ENCODE measurements at regions not wholly inside any gene's neighbourhood (a gene's known extent, or its start where the extent isn't known, plus 50 kb on each side); places are given as distances from the start of the nearest gene placed in this dataset.

DNA sequence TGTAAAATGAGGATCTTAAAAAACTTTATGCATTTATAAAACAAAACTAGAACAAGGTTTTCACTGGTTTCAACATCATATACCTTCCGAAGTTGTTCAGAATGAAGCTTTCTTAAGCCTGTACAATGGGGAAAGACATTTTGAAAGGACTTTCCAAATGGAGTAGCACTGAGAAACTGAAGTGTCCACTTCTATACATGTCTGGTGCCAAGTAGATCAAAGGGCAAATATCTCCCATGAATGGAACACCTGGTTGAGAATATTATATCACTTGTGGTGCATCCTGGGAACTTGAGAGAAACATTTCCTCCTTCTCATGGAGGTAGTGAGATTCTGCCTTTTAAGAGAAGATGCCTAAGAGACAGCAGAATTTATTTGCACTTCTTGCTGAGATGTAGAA is 182.1 kb upstream of the ACTBL2 start:
- H3K36me3 ChIP-seq (ENCODE audit: insufficient read depth, low read length), result no peaks in the 10 kb centered on the region
- no peak overlapping the region for H2AFZ ChIP-seq (ENCODE audit: low read depth, low read length)
- peaks cover 20% of the 10 kb centered on the region for H3K4me1 ChIP-seq (ENCODE audit: insufficient read depth, low read length)
- no peaks in the 10 kb centered on the region for H3K27me3 ChIP-seq (ENCODE audit: insufficient read depth, low read length)
- no peak overlapping the region for H3K4me3 ChIP-seq (ENCODE audit: low read length)
- H3K9me3 ChIP-seq (ENCODE audit: low read length), result no peaks in the 10 kb centered on the region

DNA sequence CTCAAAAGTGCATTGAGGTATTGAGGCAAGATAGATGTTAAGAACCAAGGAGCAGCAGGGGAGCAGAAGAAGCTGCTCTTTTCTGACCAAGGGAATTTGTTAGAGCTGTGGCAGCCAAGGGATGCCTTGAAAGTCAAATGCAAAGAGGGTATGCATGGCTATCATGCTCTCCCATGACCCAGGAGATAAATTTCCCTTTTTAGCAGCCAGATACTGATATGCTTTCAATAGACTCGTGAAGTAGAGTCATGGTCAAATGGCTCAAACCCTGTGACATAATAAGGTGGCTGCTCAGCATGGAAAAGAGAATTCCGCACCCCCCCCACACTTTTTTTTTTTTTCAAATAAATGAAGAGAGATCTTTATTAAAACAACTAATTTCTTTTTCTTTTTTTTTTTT is 180.9 kb upstream of the ACTBL2 start:
- Histone ChIP-seq H3K27me3 (ENCODE audit: insufficient read depth, low read length) (no peaks in the 10 kb centered on the region), H3K4me3 (ENCODE audit: low read length) (no peak overlapping the region), H3K4me1 (ENCODE audit: insufficient read depth, low read length) (peaks cover 26% of the 10 kb centered on the region), H3K36me3 (ENCODE audit: insufficient read depth, low read length) (no peaks in the 10 kb centered on the region), H2AFZ (ENCODE audit: low read depth, low read length) (no peak overlapping the region), H3K9me3 (ENCODE audit: low read length) (no peaks in the 10 kb centered on the region)

DNA sequence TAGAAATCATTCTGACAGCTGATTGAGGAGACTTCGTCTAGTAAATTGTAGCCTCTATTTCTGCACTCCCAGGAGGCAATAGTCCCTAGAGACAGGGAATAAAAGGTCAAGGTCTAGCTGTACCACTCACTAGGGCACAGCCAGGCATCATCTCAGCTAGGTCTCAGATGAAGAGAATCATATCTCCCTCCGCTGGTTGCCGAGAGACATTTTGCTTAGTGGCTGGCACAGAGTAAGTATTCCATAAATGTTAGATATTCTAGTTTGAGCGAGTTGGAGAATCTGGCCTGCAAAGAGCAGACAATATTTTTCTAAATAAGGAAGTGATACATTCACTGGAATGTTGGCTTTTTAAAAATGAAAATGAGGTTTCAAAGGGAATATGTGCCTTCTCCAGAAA is 180.4 kb upstream of the ACTBL2 start:
- Histone ChIP-seq H3K27me3 (ENCODE audit: insufficient read depth, low read length) (no peaks in the 10 kb centered on the region), H3K9me3 (ENCODE audit: low read length) (no peaks in the 10 kb centered on the region), H3K4me1 (ENCODE audit: insufficient read depth, low read length) (peaks cover 31% of the 10 kb centered on the region), H2AFZ (ENCODE audit: low read depth, low read length) (no peak overlapping the region), H3K4me3 (ENCODE audit: low read length) (no peak overlapping the region), H3K36me3 (ENCODE audit: insufficient read depth, low read length) (no peaks in the 10 kb centered on the region)

DNA sequence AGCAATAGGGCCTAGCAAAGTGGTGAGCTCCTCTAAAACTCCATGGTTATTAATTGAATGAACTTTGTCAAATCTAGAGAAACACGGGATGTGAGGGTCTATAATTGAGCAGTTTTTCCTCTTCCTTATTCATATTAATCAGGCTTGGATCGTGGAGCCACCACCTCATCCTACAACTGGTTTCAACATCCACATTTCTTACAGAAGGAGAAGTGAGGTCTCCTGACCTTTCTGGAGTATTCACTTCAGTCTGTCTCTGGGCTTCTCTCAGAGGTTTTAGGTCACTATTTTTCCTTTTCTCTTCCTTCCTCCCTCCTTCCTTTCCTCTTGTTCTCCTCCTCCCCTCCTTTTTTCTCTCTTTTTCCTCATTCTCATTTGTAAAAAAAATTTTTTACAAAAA is 177.3 kb upstream of the ACTBL2 start:
- H3K36me3 ChIP-seq (ENCODE audit: insufficient read depth, low read length), result no peaks in the 10 kb centered on the region

DNA sequence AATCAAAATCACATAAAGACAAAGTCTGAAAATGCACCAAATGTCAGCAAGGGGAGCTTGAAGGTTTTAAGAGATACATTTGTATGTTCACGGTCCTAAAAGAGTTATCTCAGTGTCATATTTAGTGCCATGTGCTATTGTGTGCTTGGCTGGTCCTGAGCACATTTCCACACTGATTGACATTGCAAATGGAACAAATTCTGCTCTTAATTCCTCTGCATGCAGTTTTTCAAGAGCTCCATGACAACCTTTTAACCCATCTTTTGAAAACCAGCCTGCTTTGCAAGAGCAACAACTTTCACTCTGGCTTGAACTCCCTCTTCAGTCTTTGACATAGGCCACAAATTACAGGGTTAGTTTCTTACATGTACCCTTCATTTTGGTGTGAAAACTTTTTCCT is 175.4 kb upstream of the ACTBL2 start:
- Histone ChIP-seq H3K9me3 (ENCODE audit: low read length) (no peaks in the 10 kb centered on the region), H3K4me3 (ENCODE audit: low read length) (no peak overlapping the region), H3K4me1 (ENCODE audit: insufficient read depth, low read length) (peaks cover 40% of the 10 kb centered on the region), H3K36me3 (ENCODE audit: insufficient read depth, low read length) (no peaks in the 10 kb centered on the region), H2AFZ (ENCODE audit: low read depth, low read length) (no peak overlapping the region), H3K27me3 (ENCODE audit: insufficient read depth, low read length) (no peaks in the 10 kb centered on the region)

More for the DNA sequence above, 177.3 kb upstream of the ACTBL2 start:
- Histone ChIP-seq H3K4me1 (ENCODE audit: insufficient read depth, low read length) (peaks cover 44% of the 10 kb centered on the region), H3K27me3 (ENCODE audit: insufficient read depth, low read length) (no peaks in the 10 kb centered on the region), H2AFZ (ENCODE audit: low read depth, low read length) (no peak overlapping the region), H3K4me3 (ENCODE audit: low read length) (no peak overlapping the region), H3K9me3 (ENCODE audit: low read length) (no peaks in the 10 kb centered on the region)

DNA sequence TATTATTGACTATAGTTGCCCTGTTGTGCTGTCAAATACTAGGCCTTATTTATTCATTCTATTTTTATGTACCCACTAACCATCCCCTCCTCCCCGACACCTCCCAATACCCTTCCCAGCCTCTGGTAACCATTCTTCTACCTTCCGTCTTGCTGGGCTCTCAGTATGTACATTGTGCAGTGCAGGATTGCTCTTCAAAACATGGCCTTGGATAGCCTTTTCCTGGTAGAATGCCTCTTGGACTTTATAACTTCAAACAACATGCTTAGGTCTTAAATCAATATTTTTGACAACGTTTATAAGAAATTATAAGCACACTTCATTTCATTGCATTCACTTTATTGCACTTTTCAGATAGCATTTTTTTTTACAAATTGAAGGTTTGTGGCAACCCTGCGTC is 172.6 kb upstream of the ACTBL2 start:
- peaks cover 34% of the 10 kb centered on the region for H3K4me1 ChIP-seq (ENCODE audit: insufficient read depth, low read length)
- H3K36me3 ChIP-seq (ENCODE audit: insufficient read depth, low read length), result no peaks in the 10 kb centered on the region
- no peaks in the 10 kb centered on the region for H3K9me3 ChIP-seq (ENCODE audit: low read length)
- H2AFZ ChIP-seq (ENCODE audit: low read depth, low read length), result no peak overlapping the region
- no peaks in the 10 kb centered on the region for H3K27me3 ChIP-seq (ENCODE audit: insufficient read depth, low read length)
- no peak overlapping the region for H3K4me3 ChIP-seq (ENCODE audit: low read length)

DNA sequence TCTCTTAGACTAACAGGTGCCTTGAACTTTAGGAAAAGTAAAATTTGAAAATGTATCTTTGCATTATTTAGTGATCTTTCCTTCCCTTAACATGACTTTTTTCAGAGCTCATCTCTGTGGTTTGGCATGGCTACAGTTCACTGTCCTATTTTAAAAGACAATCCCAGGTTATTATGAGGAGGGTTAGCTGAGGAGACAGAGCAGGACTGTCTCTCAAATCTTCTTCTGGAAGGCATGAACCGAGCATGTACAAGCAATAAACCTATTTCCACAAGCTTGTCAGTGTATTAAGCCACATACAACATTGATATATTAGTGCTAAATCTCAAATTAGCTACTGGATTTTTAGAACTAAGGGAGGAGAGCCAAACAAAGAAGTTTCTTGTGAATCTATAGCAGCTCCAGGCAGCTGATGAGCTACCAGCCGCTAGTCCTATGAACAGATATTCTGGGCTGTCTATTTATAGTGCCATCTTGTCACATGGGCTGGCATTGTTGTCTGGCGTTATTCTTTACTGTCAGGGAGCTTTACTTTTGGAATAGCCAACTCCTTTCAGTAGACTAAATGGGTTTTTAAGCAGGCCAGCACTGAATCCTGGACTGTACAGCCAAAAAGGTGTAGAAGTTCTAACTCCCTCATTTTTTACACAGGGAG is 171.2 kb upstream of the ACTBL2 start:
- Histone ChIP-seq H3K4me3 (ENCODE audit: low read length) (no peak overlapping the region), H3K4me1 (ENCODE audit: insufficient read depth, low read length) (peaks cover 27% of the 10 kb centered on the region), H2AFZ (ENCODE audit: low read depth, low read length) (peak overlapping the region; percentile 44), H3K36me3 (ENCODE audit: insufficient read depth, low read length) (no peaks in the 10 kb centered on the region), H3K9me3 (ENCODE audit: low read length) (peaks cover 2% of the 10 kb centered on the region), H3K27me3 (ENCODE audit: insufficient read depth, low read length) (no peaks in the 10 kb centered on the region)

DNA sequence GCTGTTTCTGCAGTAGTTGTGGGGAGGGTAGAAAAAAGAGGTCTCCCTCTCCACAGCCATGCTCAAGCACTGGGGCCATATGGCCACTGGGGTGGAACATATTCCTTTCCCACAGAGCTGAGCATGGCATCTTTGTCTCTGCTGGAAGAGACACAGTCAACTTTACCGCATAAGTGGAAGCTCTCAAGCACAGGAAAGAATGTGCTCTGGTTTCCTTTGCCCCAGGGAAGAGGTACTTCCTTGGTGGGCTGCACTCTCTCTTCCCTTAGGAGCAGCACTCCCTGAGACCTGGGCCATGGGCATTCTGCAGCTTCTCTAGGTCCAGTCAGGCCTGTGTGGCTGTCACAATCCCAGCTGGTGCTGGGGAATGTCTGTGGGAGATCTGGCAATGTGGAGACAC is 168.5 kb upstream of the ACTBL2 start:
- Histone ChIP-seq H3K27me3 (ENCODE audit: insufficient read depth, low read length) (no peaks in the 10 kb centered on the region), H3K36me3 (ENCODE audit: insufficient read depth, low read length) (no peaks in the 10 kb centered on the region), H3K4me1 (ENCODE audit: insufficient read depth, low read length) (peaks cover 6% of the 10 kb centered on the region), H3K9me3 (ENCODE audit: low read length) (peaks cover 5% of the 10 kb centered on the region), H3K4me3 (ENCODE audit: low read length) (no peak overlapping the region), H2AFZ (ENCODE audit: low read depth, low read length) (no peak overlapping the region)

DNA sequence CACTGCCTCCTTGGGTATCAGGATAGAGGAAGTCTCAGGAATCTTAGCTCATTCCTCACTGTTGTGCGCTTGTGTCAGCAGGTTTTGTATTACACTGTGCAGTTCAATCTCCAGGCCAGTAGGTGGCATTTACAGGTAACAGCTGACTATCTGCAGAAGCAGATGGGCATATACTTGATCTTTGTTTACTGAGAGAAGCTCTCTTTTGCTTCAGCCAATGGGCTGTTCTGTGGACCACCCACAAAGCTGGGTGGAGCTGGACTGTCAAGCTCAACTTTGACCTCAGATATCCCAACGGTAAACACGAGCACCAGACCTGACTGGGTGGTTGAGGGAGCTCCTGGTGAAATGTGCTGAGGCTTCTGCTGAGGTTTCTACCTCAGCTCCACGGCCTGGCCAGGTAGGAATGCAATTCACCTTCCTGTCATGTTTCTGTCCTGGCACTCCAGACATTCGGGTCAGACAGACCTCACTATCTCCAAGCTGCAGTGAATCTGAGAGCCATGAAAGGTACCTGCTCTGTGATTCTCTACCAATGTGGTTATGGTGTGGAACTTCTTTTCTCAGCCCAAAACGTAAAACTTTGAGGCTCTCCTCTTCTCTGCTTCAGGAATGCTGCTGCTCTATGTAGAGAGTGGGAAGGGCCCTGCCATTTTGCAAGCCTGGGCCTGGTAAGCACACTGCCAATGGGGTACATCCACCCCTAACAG is 167.9 kb upstream of the ACTBL2 start:
- Histone ChIP-seq H3K27me3 (ENCODE audit: insufficient read depth, low read length) (no peaks in the 10 kb centered on the region), H2AFZ (ENCODE audit: low read depth, low read length) (no peak overlapping the region), H3K4me1 (ENCODE audit: insufficient read depth, low read length) (peaks cover 6% of the 10 kb centered on the region), H3K9me3 (ENCODE audit: low read length) (peaks cover 5% of the 10 kb centered on the region), H3K4me3 (ENCODE audit: low read length) (no peak overlapping the region), H3K36me3 (ENCODE audit: insufficient read depth, low read length) (no peaks in the 10 kb centered on the region)

DNA sequence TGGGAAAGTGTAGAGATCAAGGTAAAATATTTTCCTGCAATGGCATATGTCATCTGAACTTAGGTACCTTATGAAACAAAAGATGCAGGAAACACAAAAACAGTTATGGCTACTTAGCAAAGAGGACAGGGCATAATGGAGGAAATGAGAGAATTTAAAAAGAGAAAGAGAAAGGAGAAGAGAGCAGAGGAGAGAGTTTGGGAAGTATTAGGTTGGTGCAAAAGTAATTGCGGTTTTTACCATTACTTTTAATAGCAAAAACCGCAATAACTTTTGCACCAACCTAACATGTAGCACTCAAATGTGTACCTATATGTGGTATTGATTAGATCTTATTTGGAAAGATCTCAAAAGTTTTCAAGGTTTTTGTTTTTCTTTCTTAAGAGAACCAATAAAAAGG is 160.1 kb upstream of the ACTBL2 start:
- Histone ChIP-seq H3K4me1 (ENCODE audit: insufficient read depth, low read length) (peaks cover 1% of the 10 kb centered on the region), H3K27me3 (ENCODE audit: insufficient read depth, low read length) (no peaks in the 10 kb centered on the region), H2AFZ (ENCODE audit: low read depth, low read length) (no peak overlapping the region), H3K9me3 (ENCODE audit: low read length) (peaks cover 5% of the 10 kb centered on the region), H3K36me3 (ENCODE audit: insufficient read depth, low read length) (no peaks in the 10 kb centered on the region), H3K4me3 (ENCODE audit: low read length) (no peak overlapping the region)

DNA sequence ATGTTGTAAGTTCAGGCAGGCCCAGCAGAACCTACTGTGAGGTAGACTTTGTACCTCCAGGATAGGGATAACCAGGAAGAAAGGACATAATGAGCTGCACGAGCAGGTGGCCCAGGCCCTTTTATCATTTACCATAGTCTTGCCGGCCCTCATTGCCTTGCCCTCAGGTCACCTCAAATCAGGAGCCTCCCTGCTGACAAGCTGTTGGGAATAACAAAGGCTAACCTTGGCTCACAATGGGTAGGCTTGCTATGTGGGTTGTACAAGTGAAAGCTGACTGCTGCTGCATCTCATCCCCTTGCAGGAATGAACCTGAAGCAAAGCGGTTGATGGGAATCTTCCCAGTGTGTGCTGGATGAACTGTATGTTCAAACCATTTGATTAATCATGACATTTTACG is 159.5 kb upstream of the ACTBL2 start:
- H3K36me3 ChIP-seq (ENCODE audit: insufficient read depth, low read length), result no peaks in the 10 kb centered on the region
- no peak overlapping the region for H2AFZ ChIP-seq (ENCODE audit: low read depth, low read length)
- H3K27me3 ChIP-seq (ENCODE audit: insufficient read depth, low read length), result no peaks in the 10 kb centered on the region
- H3K4me1 ChIP-seq (ENCODE audit: insufficient read depth, low read length), result peaks cover 1% of the 10 kb centered on the region
- peaks cover 3% of the 10 kb centered on the region for H3K9me3 ChIP-seq (ENCODE audit: low read length)
- H3K4me3 ChIP-seq (ENCODE audit: low read length), result no peak overlapping the region

DNA sequence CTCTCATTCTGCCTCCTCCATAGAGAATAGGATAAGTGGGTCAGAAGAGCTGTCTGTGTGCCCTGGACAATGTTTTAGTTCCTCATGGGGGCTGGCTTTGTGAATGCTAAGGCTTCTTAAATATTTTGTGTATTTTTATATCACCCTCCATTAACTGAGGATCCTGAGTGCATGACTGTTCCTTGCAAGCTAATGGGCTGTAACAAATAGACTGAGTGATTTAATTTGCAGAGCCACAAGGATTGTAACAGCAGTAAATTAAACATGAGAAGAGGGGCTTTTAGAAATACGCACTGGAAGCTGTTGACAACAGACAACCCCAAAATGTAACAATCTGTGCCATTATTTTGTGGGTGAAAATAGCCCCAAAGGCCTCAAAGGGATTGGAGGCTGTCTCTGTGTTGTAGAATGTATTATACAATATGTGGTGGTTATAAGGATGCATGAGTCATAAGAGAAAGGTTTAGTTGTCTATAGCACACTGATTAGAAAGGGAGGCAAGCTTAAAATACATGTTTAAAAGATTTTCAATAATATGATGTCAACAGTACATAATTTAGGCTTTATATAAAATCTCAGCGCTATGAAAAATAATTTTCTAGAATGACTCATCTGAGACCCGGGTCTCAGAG is 152.7 kb upstream of the ACTBL2 start:
- no peak overlapping the region for H3K4me3 ChIP-seq (ENCODE audit: low read length)
- no peaks in the 10 kb centered on the region for H3K9me3 ChIP-seq (ENCODE audit: low read length)
- no peaks in the 10 kb centered on the region for H3K27me3 ChIP-seq (ENCODE audit: insufficient read depth, low read length)
- H3K4me1 ChIP-seq (ENCODE audit: insufficient read depth, low read length), result no peaks in the 10 kb centered on the region
- no peaks in the 10 kb centered on the region for H3K36me3 ChIP-seq (ENCODE audit: insufficient read depth, low read length)
- no peak overlapping the region for H2AFZ ChIP-seq (ENCODE audit: low read depth, low read length)

DNA sequence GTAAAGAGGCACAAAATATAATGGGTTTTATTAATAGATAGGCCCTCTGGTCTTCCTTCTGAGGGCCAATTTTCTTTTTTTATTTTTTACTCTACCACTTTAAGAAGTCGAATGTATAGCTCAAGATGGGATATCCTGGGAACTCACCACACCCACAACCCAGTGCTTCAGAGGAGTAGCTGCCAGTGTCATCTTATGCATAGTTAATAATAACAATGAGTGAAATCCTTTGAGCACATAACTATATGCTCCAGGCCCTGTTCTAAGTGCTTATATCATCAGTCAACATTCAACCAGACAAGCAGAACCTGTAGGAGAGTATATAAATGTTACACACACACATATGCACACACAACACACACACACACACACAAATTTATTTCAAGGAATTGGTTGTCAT is 150.3 kb upstream of the ACTBL2 start:
- no peaks in the 10 kb centered on the region for H3K27me3 ChIP-seq (ENCODE audit: insufficient read depth, low read length)
- H3K4me3 ChIP-seq (ENCODE audit: low read length), result no peak overlapping the region
- H2AFZ ChIP-seq (ENCODE audit: low read depth, low read length), result no peak overlapping the region
- H3K36me3 ChIP-seq (ENCODE audit: insufficient read depth, low read length), result no peaks in the 10 kb centered on the region
- H3K9me3 ChIP-seq (ENCODE audit: low read length), result no peaks in the 10 kb centered on the region
- H3K4me1 ChIP-seq (ENCODE audit: insufficient read depth, low read length), result no peaks in the 10 kb centered on the region
